Activated CD4-positive, alpha-beta T cell treated with anti-CD3 and anti-CD28 coated beads, Interleukin-2, amount 50 U/mL, for 24 hours (primary cell): ENCODE measurements at regions not wholly inside any gene's neighbourhood (a gene's known extent, or its start where the extent isn't known, plus 50 kb on each side); places are given as distances from the start of the nearest gene placed in this dataset.

Experiments used
- DNase-seq, 2 donors: peaks; one replicate each; pipeline ENCODE4 v3.0.0-alpha.2; 2020; ENCODE audit warnings: low read depth in 1 of 2, low spot score in 1 of 2

DNA sequence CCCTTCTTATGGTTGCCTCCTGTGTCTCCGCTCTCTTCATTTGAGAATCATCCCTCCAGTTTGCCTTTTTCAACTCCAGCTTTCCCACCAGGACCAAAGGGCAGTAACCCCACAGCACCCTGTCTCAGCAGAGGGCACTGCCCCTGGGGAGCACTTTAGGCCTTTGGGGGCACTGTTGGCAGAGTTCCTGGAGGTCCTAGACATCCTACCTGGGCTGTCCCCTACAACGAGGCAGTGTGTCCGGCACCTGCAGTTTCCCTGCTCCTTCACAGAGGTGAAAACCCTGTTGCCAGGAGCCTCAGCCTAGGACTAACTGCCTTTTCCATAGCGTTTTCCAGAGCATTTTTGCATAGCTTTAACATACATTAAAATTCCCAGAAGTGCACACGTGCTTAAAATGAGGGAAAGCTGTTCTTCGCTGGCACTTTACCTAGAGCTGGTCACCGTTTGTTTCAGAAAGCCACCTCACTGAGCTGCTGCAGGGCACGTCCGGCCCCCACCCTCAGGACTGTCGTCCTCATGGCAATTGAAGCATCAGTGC, 234.9 kb downstream of the TEX29 start:
- no peak for DNase-seq

DNA sequence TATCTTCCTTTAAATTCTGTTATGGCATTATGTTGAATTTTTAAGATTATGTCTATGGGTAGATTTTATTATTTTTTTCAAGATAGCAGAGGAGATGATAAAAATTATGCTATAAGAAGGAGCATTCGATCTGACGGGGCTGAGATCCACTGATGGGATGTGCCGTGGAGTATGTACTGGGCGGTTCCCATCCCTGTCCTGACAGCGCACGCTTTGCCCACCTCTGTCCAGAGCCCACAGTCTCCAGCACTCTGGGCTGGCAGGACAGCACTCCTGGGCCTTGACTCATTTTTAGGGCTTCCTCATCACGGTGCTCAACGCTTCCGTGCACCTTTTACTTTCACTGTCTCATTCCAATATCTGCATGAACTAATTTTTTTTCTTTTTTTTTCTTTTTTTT, 235.5 kb downstream of the TEX29 start:
- DNase-seq: no peak

DNA sequence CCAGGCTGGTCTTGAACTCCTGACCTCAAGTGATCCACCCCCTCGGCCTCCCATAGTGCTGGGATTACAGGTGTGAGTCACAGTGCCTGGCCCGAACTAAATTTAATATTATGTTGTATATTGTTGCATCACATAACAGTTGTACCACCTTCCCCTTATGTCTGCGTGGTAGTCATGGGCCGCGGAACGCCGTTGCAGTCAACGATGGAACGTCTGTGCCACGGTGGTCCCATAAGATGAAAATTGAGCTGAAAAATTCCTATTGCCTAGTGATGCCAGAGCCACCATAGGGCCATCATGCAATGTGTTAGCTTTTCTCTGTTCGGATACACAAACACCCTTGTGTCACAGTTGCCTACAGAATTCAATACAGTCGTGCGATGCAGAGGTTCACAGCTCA, 236.1 kb downstream of the TEX29 start:
- no peak for DNase-seq

DNA sequence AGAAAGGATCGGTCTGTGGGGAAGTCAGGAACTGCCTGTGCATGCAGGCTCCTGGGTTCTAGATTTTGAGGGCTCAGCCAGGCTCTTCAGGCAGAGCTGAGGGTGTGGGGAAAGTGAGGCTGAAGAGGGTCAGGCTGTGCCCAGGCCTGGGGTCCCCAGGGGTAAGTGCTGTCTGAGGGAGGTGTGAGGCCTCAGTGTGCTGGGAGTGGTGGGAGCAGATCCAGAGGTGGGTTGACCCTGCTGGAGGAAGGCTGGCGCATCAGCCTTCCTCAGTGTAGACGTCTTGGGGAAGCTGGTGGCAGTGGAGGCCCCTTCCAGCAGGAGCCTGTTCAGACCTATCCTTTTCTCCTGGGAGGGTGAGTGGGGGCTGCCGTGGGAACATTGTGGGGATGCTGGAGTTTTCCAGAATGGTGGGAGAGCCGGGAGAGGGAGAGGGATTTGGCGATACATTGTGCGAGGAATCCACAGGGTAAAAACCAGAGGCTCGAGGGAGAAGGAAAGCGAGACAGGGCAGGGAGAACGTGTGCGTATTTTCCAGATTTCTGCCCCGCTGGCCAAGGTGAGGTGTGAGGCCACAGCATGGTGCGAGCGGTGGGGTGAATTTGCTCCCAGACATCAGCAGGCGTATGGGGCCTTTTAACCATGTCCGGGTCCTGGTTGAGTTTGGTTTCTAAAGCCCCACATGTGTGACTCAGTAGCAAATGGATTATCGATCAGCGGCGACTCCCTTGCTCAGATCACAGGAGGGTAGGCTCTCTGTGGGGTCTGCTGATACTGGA, 237.7 kb downstream of the TEX29 start:
- DNase-seq: no peak

DNA sequence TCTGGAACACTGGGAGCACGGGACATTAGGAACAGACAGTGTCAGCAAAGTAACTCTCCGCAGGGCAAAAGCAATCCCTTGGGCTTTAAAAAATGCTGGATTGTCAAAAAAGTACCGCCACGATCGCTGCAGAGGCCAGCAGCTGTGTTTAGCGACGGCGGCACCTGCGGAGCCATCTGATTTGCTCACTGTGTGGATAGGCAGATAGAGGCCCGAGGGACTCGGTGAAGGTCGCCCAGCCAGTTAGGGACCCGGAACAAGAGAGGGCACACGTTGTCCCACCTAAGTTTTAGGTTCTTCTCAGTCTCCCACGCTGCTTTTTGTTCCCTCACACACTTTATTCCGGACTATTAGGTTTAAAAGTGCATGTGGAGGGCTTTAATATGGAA, 238.3 kb downstream of the TEX29 start:
- no peak for DNase-seq

DNA sequence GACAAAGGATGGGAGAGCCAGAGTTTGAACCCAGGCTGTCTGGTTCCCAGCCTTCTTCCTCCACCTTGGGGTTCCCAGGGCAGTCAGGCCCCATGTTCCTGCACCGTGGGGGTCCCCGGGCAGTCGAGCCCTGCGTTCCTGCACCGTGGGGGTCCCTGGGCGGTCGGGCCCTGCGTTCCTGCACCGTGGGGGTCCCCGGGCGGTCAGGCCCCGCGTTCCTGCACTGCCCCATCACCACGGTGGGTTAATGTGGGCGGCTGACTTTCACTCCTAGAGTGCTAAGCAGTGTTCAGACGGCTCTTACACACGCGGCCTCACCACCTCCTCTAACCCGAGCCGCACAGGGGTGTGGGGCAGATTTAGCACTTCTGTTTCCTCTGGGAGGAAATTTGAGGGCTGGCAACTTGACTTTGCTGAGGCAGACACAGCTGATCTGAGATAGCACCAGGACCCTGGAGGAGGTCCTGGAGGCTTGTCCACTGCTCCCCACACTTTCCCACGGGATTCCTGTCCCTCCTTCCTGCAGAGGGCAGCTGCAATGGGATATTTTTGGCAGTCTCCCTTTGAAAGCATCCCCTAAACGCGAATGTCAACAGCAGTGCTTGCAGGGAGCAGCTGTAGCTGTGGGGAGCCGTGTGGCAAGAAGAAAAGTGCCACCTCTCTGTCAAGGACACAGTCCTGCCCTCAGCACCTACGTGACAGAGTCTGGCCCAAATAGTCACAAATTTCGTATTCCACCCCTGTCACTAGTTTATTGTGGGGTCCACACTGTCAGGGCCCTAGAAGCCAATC, 239.4 kb downstream of the TEX29 start:
- DNase-seq: no peak

DNA sequence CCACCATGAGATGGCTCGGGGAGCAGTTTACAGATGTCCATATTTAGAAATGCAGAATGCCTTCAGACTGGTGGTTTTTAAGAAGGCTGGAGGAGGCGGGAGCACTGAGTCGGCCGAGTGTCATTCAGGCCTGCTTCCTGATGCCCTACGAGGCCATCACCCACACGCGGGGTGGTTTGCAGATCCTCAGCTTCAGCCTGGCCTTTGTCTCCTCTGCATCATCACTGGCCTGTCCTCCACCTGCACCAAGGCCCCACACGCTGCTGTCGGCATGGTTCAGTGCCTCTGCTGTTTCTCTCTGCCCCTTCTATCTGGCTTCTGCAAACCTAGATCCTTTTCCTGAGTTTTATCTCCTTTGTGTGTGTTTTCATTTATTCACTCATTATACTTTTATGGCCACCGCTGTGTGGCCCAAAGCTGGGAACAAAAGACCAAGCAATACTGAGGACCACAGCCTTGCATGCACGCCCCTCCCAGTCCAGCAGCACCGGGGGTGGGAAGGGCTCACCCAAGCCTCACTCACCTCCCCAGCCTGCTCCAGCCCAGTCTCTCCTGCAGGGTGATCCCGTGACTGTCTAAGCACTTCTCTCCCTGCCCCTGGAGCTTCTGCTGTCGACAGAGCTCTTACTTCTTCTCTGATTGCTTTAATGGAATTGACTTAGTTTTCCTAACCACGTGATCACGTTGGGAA, 240.8 kb downstream of the TEX29 start:
- no peak for DNase-seq

DNA sequence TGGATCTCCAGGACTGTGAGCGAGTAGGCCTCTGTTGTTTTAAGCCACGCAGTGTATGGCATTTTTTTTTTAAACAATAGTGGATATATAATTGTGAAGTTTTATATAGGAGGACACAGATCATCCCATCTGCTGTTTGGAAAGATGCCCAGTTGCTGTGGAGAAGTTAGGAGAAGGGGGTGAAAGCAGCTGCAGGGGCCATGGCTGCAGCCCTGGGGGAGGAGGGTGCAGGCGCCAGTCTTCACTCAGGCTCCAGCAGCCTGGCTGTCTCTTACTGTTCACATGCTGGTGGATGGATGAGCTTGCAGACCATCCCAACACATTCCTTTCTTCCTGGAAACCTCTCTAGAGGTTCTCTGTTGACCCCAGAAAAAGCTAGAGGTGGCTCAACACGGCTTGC, 242.3 kb downstream of the TEX29 start:
- no peak for DNase-seq

DNA sequence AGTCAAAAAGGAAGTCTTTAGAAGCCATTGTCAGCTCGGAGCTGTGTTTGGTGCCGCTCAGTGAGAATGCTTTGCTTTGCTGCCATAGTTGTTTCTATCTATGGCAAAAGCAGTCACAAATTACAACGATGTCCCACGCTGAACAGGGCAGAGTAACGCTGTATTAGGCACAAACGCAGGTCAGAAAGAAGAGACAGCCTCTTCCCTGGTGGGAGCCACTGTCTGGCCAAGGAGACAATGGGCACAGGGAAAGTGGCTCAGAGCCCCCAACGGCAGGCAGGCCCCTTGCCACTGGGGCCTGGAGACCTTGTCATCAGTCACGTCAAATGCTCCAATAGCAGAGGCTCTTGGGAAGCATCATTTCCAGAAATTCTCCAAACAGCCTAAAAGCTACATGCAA, 244.2 kb downstream of the TEX29 start:
- DNase-seq: no peak

DNA sequence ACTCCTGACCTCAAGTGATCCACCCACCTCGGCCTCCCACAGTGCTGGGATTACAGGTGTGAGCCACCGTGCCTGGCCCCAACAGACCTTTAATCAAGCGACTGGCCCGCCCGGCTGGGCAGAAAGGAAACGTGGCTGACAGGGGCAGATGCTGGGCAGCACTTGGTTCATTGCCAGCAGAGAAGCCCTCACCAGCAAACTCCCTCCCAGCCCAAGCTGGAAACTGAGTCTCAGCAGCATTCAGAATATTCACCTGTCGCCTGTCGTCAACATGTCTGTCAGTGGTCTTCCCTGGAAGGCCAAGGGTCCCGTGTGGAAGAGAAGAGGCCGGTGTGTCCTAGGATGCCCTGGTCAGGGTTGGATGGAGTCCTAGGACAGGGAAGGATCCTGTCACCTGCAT, 245.0 kb downstream of the TEX29 start:
- no peak for DNase-seq

DNA sequence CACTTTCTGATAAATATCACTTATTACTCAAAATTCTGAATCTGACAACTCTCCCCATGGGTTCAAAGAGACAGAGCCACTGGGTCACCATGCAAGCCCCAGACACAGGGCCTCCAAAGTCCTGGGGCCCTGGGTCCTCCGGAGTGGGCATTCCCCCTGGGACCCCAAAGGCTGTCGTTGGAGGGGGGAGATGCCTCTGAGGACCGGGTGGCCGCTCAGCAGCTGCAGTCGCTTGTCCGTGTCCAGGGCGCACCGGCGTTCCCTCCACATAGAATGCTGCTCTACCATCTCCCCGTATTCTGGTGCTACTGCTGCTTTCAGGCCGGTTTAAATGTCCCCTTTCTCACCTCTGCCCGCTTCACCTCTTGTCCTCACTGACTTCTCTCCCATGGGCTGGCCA, 246.1 kb downstream of the TEX29 start:
- no peak for DNase-seq

DNA sequence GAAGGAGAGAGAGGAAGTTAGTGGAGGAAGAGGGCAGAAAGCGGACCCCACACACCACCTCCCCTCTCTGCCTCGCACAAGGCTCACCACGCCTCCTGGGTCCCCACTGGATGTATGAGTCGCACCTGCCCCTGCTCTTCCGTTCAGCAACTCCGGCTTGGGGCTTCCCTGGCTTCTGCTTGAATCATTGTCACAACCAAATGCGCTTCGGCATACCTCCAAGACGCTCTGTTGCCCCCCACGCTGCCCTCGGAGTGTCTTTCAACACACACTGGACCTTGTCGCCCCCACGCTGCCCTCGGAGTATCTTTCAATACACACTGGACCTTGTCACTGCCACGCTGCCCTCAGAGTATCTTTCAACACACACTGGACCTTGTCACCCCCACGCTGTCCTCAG, 247.2 kb downstream of the TEX29 start:
- DNase-seq: no peak

DNA sequence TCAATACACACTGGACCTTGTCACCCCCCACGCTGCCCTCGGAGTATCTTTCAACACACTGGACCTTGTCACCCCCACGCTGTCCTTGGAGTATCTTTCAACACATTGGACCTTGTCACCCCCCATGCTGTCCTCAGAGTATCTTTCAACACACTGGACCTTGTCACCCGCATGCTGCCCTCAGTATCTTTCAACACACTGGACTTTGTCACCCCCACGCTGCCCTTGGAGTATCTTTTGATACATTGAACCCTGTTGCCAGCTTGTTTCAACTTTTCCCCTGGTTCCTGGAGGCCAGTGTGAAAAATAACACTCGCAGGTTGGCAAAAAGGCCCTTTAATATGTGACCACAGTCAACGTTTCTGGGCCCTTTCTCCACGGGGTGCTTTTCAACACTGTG, 247.8 kb downstream of the TEX29 start:
- no peak for DNase-seq

DNA sequence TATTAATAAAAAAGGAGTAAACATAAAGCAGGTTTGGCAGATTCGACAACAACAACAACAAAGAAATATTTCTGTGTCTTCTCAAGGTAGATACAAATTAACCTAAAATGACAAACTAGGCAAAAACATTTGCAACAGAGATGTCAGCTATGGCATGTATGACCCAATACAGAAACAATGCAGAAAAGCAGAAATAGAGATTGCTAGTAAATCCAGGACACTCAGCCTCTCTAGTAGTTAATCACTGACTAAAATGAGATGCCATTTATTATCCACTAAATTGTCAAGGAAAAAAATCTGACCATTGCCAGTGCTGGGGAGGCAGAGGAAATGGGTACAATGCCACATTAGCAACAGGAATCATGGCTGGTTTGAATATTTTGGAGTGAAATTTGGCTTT, 250.5 kb downstream of the TEX29 start:
- DNase-seq: no peak

DNA sequence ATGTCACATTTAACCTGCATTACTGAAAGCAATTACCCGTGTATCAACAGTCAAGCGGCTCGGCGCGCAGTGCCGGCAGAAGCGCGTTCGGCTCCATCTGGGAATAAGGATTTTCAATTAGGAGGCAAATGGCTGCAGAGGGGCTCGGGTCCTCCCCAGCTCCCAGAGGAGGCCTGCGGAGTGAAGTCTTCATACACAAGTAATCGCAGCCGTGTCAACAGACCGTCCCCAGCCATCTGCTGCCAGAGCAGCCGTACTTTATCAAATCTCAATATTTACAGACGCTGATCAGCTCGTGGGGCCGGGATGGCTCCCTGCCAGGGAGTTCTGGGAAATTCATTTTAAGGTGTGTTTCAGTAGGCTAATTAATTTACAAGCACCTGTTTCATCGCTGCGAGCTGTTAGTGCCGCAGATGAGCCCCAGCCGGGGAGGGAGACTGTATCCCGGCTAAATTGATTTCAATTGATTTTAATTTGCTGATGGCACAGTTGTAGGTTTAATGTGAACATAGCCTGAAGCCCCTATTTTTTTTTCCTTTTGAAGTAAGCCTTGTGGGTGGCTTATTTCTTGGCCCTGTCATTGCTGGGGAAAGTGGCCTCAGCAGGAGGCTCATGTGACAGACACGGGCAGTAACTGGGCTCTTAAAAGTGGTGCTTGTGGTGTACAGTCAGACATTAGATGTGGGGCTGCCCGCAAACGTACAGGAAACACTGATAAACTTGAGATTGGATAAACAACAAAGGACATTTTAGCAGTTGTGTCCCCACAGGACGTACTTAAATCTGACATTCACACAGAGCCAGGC, 252.7 kb downstream of the TEX29 start:
- DNase-seq: no peak

DNA sequence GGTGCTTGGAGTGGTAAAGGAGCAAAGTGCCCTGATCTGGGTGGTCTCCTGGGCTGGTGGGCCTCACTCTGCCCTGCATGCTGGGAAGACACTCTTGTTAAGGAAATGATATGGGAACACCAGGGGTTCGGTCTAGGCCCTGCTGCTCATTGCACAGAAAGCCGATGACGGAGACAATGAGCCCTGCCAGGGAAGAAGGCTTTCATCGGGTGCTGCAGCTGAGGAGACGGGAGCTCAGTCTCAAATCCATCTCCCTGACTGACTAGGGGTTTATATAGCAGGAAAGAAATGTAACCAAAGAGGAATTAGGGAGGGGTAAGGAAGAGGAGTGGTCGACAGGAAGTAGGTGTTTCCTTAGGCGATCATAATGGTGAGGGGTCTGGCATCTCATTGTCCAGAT, 253.4 kb downstream of the TEX29 start:
- no peak for DNase-seq

DNA sequence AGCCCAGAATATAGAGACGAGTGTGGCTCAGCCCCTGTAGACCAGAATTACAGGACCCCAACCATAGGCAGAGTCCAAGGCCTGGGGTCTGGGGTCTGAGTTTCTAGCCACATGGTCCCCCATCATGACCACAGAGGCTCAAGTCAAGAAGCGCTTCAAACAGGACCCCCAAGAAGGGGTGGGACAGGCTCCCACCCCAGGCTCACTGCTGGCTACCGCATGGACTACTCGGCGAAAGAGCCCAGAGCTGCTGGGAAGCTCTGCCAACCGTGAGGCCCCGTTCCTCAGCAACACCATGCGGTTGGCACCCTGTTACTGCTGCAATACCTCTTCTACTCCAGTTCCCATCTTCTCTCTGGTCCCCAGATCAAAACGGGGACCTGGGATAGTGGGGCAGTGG, 254.8 kb downstream of the TEX29 start:
- no peak for DNase-seq

DNA sequence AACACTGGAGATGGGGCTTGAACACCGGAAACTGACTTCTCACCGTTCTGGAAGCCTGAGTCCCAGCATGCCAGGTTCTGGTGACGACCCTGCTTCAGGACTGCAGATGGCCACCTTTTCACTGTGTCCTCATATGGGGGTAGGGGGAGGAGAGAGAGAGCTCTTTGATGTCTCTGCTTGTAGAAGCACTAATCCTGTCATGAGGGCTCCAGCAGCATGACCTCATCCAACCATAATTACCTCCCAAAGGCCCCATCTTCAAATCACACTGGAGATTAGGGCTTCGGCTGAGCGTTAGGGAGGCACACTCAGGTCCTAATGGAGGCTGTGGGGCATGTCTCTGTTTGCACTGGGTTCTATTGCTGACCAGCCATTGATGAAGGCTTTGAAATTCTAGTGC, 255.3 kb downstream of the TEX29 start:
- no peak for DNase-seq

DNA sequence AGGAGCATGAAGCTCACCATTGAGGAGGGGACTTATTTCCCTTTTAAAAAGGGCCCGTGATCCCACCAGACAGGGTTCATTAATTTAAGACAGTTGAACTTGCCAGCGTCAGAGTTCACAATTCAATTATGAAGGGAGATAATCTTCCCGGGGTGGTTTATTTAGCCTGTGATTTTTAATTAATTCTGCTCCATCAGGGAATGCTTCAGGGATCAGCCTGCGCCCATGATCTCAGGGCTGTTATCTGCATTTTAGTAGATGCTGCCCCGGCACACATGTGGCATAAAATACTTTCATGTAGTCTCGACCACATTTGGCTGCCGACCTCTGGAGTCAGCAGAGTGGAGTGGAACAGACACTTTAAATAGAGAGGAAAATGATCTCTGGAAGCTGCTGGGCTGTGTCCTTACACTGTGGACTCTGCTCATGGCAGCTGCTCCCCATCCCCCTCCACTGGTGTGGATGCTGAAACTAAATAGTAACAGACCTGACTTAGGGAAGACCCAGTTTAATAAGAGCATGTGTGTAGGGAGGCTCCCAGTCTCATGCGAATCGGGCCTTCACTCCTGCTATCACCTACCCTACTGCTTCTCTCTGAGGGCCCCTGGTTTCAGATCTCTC, 256.9 kb downstream of the TEX29 start:
- DNase-seq: no peak

DNA sequence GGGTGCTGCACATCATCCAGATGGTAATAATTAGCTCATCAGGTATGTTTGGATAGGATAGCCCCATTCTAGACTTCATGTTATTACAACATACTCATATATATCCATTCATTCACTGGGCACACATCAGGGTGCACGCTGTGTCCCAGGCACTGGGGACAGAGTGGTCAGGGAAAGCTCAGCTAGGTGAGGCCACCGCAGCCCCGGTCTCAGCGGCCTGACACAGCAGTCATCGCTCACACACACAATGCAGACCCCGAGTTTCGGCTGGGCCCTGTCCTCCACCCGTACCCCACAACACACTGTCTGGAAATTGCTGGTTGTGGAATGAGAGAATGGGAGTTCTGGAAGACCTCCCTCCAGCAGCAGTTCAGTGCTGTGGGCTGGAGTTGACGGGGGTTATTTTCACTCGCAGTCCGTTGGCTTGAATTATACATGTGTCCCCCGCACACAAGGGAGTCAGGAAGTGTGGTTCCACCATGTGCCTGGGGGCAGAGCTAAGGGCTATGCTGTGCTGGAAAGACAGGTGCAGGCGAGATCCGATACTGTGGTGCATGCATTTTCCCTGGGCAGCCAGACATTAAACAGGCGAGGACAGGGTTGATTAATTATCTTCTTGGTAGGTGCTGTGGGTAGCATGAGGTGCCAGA, 257.6 kb downstream of the TEX29 start:
- no peak for DNase-seq
